ENCODE measurements at regions not wholly inside any gene's neighbourhood (a gene's known extent, or its start where the extent isn't known, plus 50 kb on each side); places are given as distances from the start of the nearest gene placed in this dataset.

GRCh38 chr1:208525417-208525816 lies 281.2 kb upstream of the PLXNA2 start:
- TF ChIP-seq POLR2A (IDR thresholded peaks at IDR 0.05; ENCODE audit: low read depth) (no peak), POLR2AphosphoS5 (IDR thresholded peaks at IDR 0.05) (no peak), EP300 (IDR thresholded peaks at IDR 0.05) (no peak)
- TF ChIP-seq, protein P1, sequence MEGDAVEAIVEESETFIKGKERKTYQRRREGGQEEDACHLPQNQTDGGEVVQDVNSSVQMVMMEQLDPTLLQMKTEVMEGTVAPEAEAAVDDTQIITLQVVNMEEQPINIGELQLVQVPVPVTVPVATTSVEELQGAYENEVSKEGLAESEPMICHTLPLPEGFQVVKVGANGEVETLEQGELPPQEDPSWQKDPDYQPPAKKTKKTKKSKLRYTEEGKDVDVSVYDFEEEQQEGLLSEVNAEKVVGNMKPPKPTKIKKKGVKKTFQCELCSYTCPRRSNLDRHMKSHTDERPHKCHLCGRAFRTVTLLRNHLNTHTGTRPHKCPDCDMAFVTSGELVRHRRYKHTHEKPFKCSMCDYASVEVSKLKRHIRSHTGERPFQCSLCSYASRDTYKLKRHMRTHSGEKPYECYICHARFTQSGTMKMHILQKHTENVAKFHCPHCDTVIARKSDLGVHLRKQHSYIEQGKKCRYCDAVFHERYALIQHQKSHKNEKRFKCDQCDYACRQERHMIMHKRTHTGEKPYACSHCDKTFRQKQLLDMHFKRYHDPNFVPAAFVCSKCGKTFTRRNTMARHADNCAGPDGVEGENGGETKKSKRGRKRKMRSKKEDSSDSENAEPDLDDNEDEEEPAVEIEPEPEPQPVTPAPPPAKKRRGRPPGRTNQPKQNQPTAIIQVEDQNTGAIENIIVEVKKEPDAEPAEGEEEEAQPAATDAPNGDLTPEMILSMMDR (IDR thresholded peaks at IDR 0.05): no peak
